Choroid plexus epithelial cell (primary cell): ENCODE measurements at regions not wholly inside any gene's neighbourhood (a gene's known extent, or its start where the extent isn't known, plus 50 kb on each side); places are given as distances from the start of the nearest gene placed in this dataset.

ENCODE experiments used
- DNase-seq: peaks from one replicate; pipeline ENCODE4 v3.0.0-alpha.2; 2010; ENCODE audit warnings: low read depth
- H3K4me3 ChIP-seq: 2 replicates; pipeline ENCODE4 v1.5.1; 2011; ENCODE audit warnings: low read depth, mild to moderate bottlenecking, control low read depth, low read length, moderate library complexity
- TF ChIP-seq, protein P1 (sequence below): conservative IDR thresholded peaks from 2 replicates; pipeline ENCODE4 v1.5.1; 2011; ENCODE audit warnings: low read depth, mild to moderate bottlenecking, control low read depth, inconsistent platforms, low read length, moderate library complexity

DNA sequence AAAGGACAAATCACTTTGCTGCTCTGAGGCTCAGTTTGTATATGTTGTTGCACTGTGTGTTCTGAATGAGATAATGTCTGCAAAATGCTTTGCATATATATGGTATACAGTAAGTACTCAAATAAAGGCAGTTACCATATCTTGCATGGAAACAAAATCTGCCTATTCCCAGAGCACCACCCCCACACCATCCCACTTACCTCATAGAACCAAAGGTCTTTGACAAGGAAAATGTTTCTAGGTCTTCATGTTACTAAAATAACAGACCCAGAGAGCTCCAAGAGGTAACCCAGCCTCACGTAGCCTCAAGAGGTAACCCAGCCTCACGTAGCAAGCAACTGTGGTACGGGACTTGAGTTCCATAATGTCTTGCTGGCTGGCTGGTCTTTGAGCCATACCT, 71.6 kb upstream of the CMKLR1 start:
- no peak for DNase-seq
- no peak overlapping the region for H3K4me3 ChIP-seq
- TF ChIP-seq, protein P1, sequence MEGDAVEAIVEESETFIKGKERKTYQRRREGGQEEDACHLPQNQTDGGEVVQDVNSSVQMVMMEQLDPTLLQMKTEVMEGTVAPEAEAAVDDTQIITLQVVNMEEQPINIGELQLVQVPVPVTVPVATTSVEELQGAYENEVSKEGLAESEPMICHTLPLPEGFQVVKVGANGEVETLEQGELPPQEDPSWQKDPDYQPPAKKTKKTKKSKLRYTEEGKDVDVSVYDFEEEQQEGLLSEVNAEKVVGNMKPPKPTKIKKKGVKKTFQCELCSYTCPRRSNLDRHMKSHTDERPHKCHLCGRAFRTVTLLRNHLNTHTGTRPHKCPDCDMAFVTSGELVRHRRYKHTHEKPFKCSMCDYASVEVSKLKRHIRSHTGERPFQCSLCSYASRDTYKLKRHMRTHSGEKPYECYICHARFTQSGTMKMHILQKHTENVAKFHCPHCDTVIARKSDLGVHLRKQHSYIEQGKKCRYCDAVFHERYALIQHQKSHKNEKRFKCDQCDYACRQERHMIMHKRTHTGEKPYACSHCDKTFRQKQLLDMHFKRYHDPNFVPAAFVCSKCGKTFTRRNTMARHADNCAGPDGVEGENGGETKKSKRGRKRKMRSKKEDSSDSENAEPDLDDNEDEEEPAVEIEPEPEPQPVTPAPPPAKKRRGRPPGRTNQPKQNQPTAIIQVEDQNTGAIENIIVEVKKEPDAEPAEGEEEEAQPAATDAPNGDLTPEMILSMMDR: no peak

DNA sequence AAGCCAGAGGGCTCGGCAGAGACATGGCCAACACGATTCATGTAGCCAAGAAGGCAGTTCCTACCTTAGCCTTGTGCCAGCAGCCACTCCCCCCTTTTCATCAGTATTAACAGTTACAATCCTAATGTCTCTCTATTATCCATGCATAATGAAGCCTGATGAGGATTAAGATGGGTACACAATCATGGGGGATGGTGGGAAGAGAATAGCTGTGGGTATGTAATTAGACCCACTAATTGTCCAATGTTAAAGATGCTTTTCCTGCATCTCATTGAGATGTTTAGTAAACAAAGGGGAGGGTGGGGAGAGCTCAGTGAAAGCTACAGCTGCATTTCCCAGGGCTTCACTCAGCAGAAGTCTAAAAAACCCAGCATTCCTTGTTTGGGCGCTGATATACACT, 70.4 kb upstream of the CMKLR1 start:
- TF ChIP-seq, protein P1: no peak
- no peak overlapping the region for H3K4me3 ChIP-seq
- no peak for DNase-seq

DNA sequence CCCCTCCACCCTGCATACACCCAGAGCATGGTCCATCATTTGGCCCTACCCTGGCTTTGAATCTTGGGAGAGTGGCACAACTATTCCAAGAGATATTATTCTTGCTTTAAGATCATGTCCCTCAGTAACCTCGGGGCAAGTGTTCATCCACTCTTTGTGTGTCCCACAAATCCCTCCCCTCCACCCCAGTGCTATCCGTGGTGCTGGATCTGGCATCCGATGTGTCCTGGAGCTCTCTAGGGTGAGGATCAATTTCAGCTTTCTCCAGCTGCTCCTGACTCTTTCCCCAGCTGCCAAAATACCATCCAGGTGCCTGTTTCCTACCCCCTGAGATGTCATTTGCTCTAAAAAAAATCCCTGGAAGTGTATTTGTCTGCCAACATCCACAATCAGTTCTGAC, 64.8 kb upstream of the CMKLR1 start:
- no peak for DNase-seq
- TF ChIP-seq, protein P1: no peak
- no peak overlapping the region for H3K4me3 ChIP-seq

DNA sequence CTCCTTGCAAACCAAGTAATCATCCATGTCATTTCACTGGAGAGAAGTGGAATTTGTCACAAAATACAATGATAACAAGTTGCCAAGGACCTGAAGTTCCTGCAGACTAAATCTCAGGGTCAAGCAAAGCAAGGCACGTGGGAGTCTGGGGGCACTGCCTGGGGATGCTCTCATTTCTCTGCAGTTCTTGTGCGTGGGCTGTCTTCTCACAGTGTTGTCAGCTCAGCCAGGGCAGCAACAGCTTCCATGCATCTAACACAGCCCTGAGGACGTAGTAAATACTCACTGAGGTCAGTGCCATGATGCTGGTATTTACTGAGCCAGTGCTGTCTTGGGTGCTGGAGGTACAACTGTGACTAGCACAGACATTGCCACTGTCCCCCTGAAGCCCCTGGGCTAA, 62.9 kb upstream of the CMKLR1 start:
- no peak overlapping the region for H3K4me3 ChIP-seq
- no peak for DNase-seq
- TF ChIP-seq, protein P1: no peak

DNA sequence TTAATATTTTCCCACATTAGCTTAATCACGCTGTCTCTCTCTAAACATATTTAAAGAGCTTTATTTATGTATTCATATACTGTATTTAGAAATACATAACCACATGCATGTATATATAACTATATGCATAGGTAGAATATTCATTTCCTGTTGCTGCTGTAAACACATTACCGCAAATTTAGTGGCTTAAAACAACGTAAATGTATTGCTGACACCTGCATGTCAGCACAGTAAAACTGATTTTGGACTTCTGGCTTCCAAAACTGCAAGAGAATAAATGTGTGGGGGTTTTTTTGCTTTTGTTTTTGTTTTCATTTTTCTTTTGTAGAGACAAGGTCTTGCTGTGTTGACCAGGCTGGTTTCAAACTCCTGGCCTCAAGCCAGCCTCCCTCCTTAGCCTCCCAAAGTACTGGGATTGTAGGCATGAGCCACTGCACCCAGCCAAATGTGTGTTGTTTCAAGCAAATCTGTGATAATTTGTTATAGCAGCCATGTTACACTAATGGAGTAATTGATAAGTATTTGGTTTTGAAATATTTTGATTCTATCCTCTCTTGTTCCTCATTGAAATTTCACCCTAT, 61.9 kb upstream of the CMKLR1 start:
- H3K4me3 ChIP-seq: no peak overlapping the region
- TF ChIP-seq, protein P1: no peak

DNA sequence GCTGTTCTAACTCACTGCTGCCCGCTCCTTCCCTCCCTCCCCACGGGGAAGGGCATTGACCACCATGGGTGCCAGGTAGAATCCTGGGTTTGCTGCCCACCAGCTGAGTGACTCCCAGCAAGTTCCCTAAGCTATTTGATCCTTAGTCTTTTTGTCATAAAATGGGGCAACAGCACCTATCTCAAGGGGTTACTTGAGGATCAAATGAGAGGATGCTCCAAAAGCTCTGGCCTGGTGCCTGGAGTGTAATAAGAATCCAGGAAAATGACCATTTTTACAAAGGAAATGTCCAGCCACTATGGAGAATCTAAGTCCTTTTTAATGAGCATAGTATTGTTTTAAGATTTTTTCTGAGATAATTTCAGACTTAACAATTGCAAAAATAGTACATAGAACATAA, 61.4 kb upstream of the CMKLR1 start:
- DNase-seq: no peak
- TF ChIP-seq, protein P1: no peak
- no peak overlapping the region for H3K4me3 ChIP-seq

More for the DNA sequence above, 61.9 kb upstream of the CMKLR1 start:
- DNase-seq: no peak

DNA sequence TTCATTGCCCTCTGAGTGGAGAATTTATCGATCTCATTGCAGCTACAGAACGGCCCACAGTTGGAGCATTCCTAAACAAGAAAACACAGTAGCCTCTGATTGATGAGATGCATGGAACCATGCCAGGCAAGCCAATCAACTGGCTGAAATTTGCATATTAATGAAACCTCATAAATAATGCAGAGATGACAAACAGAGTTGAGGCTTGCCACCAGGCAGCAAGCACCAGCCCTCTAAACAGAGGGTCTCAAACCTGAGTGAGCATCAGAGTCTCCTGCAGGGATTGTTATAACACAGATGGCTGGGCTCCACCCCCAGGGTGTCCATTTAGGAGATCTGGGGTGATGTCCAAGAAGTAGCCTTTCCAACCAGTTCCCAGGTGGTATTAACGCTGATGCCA, 60.9 kb upstream of the CMKLR1 start:
- H3K4me3 ChIP-seq: no peak overlapping the region
- TF ChIP-seq, protein P1: no peak
- no peak for DNase-seq
